ENCODE measurements at regions not wholly inside any gene's neighbourhood (a gene's known extent, or its start where the extent isn't known, plus 50 kb on each side); places are given as distances from the start of the nearest gene placed in this dataset.

GRCh38 chr10:4673279-4674040 is 152.5 kb upstream of the AKR1E2 start:
- Histone ChIP-seq H3K9me2 (ENCODE audit: insufficient read depth) (no peaks in the 10 kb centered on the region), H3K36me3 (ENCODE audit: low read depth) (no peaks in the 10 kb centered on the region), H3K27ac (no peak overlapping the region), H3K4me1 (replicated peaks; ENCODE audit: insufficient read depth) (peaks cover 13% of the 10 kb centered on the region), H3K4me3 (no peak overlapping the region), H2AFZ (no peak overlapping the region), H3K9me3 (ENCODE audit: insufficient read depth, low read depth) (no peaks in the 10 kb centered on the region), H3K27me3 (ENCODE audit: insufficient read depth, low read depth) (no peaks in the 10 kb centered on the region), H3K79me2 (ENCODE audit: low read depth) (no peaks in the 10 kb centered on the region), H4K20me1 (ENCODE audit: insufficient read depth) (no peaks in the 10 kb centered on the region), H3K4me2 (no peak overlapping the region), H3F3A (ENCODE audit: insufficient read depth, low read depth) (peaks cover 2% of the 10 kb centered on the region; the same call in 1 of the 2 replicates)
- no peak for TF ChIP-seq CTCF (conservative IDR thresholded peaks at IDR 0.05)
- TF ChIP-seq EZH2 (IDR thresholded peaks at IDR 0.05; ENCODE audit: low read depth): no peak
- no peak for DNase-seq
- intact Hi-C loops (cut with micrococcal nuclease; ENCODE audit: unreplicated experiment): no loop called here
- ChIA-PET POLR2A (ENCODE audit: unreplicated experiment) (interaction anchor here (0.5 kb wide), 1 partner anchor 1206 kb away, joined by 4 read pairs; no protein-coding TSS in a partner anchor), CTCF (no interaction called here)
- no TSS peak for BruUV-seq (replicated peaks)

GRCh38 chr10:4672201-4672600 is 153.8 kb upstream of the AKR1E2 start:
- Histone ChIP-seq H3K27me3 (ENCODE audit: insufficient read depth, low read depth) (no peaks in the 10 kb centered on the region), H3K79me2 (ENCODE audit: low read depth) (no peaks in the 10 kb centered on the region), H3K9me2 (ENCODE audit: insufficient read depth) (no peaks in the 10 kb centered on the region), H3F3A (ENCODE audit: insufficient read depth, low read depth) (no peaks in the 10 kb centered on the region), H3K27ac (no peak overlapping the region), H3K4me2 (no peak overlapping the region), H2AFZ (no peak overlapping the region), H3K9me3 (ENCODE audit: insufficient read depth, low read depth) (no peaks in the 10 kb centered on the region), H3K36me3 (ENCODE audit: low read depth) (no peaks in the 10 kb centered on the region), H4K20me1 (ENCODE audit: insufficient read depth) (no peaks in the 10 kb centered on the region), H3K4me3 (no peak overlapping the region), H3K4me1 (replicated peaks; ENCODE audit: insufficient read depth) (peaks cover under 1% of the 10 kb centered on the region; the same call in 1 of the 2 replicates)
- POLR2A ChIA-PET (ENCODE audit: unreplicated experiment): no interaction called here
- BruUV-seq (replicated peaks): no TSS peak
- CTCF ChIA-PET: no interaction called here
- no peak for DNase-seq
- TF ChIP-seq CTCF (conservative IDR thresholded peaks at IDR 0.05) (no peak), EZH2 (IDR thresholded peaks at IDR 0.05; ENCODE audit: low read depth) (no peak)
- intact Hi-C loops (cut with micrococcal nuclease; ENCODE audit: unreplicated experiment): no loop called here

- no peak for TF ChIP-seq EZH2 (IDR thresholded peaks at IDR 0.05; ENCODE audit: low read depth)
- no peak for TF ChIP-seq CTCF (conservative IDR thresholded peaks at IDR 0.05)
- Histone ChIP-seq H3K36me3 (ENCODE audit: low read depth) (no peaks in the 10 kb centered on the region), H3K4me3 (no peak overlapping the region), H3F3A (ENCODE audit: insufficient read depth, low read depth) (no peaks in the 10 kb centered on the region), H3K9me2 (ENCODE audit: insufficient read depth) (no peaks in the 10 kb centered on the region), H3K79me2 (ENCODE audit: low read depth) (no peaks in the 10 kb centered on the region), H3K9me3 (ENCODE audit: insufficient read depth, low read depth) (no peaks in the 10 kb centered on the region), H3K27ac (no peak overlapping the region), H3K4me1 (replicated peaks; ENCODE audit: insufficient read depth) (no peaks in the 10 kb centered on the region), H2AFZ (no peak overlapping the region), H4K20me1 (ENCODE audit: insufficient read depth) (no peaks in the 10 kb centered on the region), H3K4me2 (no peak overlapping the region), H3K27me3 (ENCODE audit: insufficient read depth, low read depth) (no peaks in the 10 kb centered on the region)
- CTCF ChIA-PET: interaction anchor here (0.7 kb wide), 1 partner anchor 28 kb away, joined by 3 read pairs; no protein-coding TSS in a partner anchor
- POLR2A ChIA-PET (ENCODE audit: unreplicated experiment): interaction anchor here (0.7 kb wide), 1 partner anchor 1180 kb away, joined by 3 read pairs; no protein-coding TSS in a partner anchor
- DNase-seq: no peak
- no TSS peak for BruUV-seq (replicated peaks)
- intact Hi-C loops (cut with micrococcal nuclease; ENCODE audit: unreplicated experiment): no loop called here
These were observed 154.4 kb upstream of the AKR1E2 start for GRCh38 chr10:4671451-4672145.
